GM18867 (cell line): ENCODE measurements at regions not wholly inside any gene's neighbourhood (a gene's known extent, or its start where the extent isn't known, plus 50 kb on each side); places are given as distances from the start of the nearest gene placed in this dataset.
A peak's percentile ranks its signal among the peaks of the same experiment; 100 is the strongest.
"Not testable (repeated sequence)": the region's sequence is repeated elsewhere in the genome, so short reads cannot be mapped to it uniquely, and the experiment has no call there.

ENCODE experiments used
- ATAC-seq: cut with Tn5 transposase; IDR thresholded peaks from one replicate; pipeline ENCODE4 v1.9.1; 2021; ENCODE audit warnings: mild to moderate bottlenecking, moderate library complexity; ENCODE audit not compliant: unreplicated experiment

DNA sequence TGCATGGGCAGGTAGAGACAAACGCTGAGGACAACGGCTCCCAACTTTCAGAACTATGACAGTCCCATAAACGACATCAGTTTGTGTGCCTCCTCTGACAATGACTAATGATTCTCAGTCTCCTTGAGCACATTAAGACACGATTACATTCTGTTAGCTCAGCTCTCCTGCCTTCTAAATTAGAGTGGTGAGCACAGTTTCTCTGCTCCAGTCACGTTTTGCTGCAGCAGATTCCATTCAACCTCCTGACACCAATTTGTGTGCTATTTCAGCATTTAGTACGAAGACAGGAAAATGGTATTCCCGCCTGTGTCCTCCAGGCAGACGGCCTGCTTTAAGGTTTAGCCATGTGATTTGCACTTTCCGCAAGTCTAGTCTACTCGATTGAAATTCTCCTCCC is 458.4 kb upstream of the CFAP20DC start:
- no peak for ATAC-seq

DNA sequence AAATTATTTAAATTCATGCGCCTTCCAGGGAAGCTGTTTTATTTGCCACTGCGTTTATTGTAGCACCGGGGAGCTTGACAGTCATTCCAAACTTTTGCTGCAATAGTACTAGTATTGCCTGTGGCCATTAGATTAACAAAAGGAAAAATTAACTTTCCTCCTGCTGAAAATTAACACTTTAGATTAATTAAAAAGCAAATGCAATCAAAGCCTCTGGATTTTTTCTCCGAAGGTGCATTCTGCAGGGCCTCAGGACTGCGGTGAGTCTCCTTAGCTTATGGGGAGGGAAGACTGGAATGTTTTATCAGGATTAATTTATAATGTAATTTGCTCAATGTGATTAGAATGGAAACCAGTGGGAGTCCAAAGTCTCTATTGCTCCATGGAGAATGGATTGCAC is 456.4 kb upstream of the CFAP20DC start:
- ATAC-seq, result no peak

DNA sequence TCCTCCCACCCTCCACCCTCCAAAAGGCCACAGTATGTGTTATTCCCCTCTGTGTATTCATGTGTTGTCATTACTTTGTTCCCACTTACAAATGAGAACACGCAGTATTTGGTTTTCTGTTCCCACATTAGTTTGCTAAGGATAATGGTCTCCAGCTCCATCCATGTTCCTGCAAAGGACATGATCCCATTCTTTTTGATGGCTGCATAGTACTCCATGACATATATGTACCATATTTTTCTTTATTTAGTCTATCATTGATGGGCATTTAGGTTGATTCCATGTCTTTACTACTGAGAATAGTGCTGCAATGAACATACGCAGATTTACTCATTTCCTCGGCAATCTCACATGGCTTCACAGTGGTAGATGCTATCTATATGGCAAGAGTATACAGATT is 453.6 kb upstream of the CFAP20DC start:
- ATAC-seq, result no peak

DNA sequence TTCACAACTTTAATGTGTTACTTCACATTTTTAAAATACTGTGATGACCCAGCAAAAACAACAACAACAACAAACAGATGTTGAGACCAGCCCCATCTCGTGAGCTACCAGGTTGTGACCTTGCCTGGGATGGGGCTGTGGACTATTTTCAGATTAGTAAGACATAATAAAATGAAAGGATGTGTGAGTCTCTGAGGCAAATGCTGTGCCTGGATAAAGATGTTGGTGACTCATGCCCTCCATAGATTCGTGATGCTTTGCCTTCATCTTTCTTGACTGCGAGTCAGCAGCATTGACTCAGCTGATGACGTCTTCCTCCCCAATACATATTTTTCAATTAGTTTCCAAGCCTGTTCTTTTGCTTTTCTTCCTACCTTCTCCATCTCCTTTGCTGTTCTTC is 453.0 kb upstream of the CFAP20DC start:
- no peak for ATAC-seq

DNA sequence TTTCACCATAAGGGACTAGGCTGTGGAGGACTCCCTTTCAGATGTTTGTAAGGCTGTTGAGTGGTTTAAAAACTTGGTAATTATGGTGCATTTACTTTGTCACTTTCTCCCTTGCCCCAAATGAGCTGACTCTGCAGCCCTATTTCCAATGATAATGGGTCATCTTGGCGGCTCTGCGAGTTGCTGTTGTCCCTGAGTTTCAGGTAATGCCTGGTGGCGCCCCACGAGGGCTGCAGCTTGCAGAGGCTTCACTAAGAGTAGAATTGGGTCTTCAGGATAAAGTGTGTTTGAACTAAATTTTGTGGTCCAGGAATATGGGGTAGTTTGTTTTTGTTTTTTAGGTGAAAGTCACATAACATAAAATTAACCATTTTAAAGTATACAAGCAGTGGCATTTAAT is 450.1 kb upstream of the CFAP20DC start:
- no peak for ATAC-seq

DNA sequence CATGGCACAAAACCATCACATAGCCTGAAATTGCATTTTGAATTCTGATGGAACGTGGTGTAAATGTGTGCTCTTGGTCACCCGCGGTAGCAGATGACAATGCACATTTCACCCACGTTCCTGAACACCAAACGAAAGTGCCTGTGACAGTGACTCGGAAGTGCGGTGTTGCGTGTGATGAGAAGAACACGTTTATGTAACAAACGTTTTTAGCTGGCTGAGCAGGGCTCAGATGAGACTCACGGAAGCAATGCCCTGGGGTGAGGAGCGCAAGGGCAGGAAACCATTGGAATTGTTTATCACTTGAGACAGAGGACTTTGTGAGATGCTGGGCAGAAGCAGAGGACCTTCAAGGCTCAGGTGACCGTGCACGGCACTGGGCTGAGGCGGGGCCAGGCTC is 449.2 kb upstream of the CFAP20DC start:
- no peak for ATAC-seq

DNA sequence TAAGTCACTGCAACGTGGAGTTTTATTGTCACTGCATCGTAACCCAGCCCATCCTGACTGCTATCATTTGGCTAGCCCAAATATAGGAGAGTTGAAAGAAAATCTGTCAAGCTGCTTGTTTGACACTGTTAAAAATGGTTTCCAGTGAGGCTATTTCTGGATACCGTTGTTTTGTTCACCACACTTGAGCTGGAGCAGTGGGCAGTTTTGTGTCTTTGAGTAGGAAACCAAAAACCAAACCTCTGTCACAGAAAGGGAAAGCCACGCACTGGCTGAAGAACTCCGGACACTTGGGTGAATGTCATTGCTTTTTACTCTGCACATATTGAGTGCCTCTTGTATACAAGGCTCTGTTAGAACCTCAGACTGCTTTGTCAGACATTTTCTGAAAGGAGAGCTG is 446.4 kb upstream of the CFAP20DC start:
- no peak for ATAC-seq

DNA sequence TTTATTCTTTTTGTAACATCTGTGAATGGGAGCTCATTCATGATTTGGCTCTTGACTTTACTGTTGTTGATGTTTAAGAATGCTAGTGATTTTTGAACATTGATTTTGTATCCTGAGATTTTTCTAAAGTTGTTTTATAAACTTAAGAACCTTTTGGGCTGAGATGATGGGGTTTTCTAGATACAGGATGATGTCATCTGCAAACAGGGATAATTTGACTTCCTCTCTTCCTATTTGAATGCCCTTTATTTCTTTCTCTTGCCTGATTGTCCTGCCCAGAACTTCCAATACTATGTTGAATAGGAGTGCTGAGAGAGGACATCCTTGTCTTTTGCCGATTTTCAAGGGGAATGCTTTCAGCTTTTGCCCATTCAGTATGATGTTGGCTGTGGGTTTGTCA is 445.1 kb upstream of the CFAP20DC start:
- not testable (repeated sequence) for ATAC-seq

DNA sequence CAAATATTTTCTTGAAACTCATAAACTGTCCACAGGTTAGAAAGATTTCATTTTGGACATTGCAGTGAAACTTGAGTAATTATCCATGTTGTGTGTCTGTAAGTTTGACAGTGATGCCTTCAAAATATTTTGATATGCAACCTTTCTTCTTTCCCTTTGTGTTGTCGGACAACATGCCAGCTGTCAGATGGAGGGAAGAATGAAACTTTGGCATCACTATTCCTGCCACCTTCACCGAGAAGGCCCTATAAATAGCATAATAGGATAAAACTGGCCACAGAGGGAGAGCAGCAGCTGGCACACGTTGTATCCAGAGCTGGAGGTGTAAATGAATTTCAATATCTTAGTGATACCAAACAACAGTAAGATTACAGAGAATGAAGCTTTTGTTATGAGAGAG is 436.7 kb upstream of the CFAP20DC start:
- no peak for ATAC-seq

DNA sequence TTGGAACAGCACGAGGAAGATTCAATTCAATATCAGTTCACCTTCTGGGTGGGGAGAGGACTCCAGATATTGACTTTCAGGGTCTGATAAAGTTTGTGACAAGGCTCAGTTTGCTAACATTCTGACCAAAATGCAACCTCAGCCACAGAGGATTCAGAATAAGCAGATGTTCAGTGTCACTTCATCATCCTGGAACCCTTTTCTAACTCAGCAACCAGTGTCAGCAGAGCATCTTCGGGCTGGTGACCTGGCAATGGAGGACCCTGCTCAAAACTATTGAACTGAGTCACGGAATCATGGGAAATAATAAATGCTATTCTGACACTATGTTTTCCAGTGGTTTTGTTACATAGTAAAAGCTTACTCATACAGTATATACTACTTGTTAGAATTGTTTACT is 433.4 kb upstream of the CFAP20DC start:
- ATAC-seq, result no peak

DNA sequence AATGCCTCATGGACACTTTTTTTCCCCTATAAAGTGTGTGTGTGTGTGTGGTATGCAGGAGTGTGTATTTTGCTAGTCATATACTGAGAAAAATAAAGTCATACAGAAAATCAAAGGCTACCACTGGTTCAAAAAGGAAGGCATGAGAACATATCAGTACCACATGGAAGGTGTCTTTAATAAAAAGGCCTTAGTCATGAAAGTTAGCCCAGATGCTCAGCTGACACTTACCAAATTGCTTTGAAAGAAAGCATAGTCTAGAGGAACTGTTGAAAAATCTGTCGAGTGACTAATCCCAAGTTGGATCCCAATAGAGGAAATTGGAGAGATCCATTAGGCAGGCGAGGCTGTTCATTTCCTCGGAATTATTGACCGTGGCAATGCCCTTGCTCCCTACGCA is 432.9 kb upstream of the CFAP20DC start:
- ATAC-seq, result no peak

DNA sequence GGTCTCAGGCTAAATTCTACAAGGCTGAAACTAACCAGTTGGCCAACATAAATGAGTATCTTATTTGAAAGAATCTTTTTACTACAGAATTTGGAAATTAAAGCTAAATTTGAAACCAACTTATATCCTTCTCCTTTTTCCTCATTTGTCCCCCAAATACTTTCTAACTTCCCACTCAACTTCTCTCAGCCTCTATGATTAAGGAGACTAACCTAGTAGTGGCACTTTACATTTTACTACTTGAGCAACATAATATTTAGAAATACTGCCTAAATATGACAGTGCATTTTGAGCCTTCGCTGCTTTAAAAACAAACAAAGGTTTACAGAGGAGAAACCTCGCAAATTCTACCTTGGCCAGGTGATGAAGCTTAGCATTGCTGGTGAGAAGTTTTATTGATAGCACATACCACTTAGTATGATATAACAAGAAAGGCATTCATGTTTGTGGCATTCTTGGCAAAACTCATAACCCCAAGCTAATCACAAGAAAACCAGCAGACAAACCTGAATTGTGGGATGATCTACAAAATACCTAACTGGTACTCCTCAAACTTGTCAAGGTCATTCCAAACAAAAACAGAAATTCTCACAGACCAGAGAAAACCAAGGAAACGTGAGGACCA is 432.1 kb upstream of the CFAP20DC start:
- ATAC-seq, result no peak

DNA sequence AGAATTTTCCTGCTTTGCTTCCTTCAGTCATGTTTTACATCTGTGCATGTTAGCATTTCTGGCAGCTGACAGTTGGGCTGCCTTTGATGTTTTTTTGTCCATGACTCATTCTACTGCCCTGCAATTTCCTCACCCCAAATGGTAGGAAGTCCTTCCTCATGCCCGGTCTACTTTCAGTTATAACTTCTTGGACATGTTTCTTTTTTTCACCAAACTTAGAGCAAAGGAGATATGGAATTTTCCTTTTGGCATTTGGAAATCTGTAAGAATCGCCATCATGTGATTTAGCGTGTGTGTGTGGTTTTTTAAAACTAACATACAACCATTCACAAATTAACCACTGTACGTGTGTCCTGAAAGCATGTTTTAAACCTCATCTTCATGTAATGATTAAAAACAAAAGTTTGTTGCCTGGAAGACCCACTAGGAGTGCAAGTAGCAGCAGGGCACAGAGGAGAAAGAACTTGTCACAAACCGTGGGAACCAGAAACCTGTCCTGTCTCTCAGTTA is 430.7 kb upstream of the CFAP20DC start:
- peak; percentile 90 for ATAC-seq

DNA sequence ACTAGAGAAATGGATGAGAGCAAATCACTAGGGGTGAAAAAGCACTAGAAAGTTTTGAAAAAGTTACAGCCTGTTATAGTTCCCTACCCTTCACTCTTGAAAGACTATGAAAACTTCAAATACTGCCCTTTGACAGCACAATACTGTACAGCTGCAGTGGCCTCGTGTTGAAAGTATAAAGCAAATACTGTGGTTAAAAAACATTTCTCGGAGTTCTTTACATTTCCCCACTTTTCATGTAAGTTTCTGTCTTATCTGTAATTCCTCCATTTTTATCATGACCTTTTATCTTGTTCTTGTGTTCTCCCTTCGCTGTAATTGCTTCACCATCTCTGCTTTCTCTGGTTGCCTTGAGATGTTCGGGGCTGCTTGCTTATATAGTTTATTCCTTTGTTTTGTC is 423.8 kb upstream of the CFAP20DC start:
- ATAC-seq, result peak; percentile 83

DNA sequence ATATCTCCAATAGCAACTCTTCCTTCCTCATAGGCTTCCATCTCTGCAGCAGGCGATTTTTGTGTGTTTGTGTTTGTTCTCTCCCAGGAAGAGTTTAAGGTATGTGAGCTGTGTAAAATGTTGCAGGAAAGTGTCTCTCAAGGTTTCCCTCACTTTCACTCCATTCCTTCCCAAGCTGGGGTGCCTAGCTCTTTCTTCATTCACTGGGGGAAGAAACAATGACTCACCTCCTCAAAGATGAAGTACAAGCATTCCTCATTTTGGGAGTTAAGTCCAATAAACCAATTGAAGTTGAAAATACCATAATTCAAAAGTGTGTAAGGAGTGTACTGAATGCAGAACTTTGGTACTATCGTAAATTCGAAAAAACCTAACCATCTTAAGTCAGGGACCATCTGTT is 422.7 kb upstream of the CFAP20DC start:
- no peak for ATAC-seq

DNA sequence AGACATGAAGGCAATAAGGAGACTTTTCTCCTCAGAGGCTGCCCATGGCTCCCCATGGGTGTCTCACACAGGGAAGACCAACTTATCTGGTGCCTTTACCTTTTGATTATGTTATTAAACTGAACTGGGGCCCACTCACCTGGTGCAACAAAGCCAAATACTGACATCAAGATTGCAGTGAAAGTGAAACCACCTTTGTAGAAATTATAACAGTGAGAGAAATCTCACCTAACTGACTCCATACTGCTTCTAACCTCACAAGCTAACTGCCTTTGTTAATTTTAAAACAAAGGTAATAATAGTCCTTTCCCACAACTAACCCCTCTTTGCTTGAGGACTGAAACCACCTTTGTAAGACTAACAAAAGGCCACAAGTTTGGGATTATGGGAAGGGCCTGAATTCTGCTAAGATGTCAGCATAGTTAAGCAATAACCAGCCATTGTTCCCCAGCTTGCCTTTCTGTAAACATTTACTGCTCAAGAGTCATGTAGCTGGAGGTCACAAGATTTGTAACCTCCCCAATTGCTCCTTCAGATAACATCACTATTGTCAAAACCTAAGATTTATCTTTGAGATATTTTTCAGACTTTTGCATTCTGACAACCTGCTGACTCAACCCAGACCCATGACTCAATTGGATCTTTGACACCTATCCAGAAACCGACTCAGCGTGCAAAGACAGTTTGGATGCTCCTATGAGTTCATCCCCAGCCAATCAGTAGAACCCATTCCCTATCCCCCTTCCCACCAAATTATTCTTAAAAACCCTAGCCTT is 420.3 kb upstream of the CFAP20DC start:
- peak; percentile 44 for ATAC-seq

DNA sequence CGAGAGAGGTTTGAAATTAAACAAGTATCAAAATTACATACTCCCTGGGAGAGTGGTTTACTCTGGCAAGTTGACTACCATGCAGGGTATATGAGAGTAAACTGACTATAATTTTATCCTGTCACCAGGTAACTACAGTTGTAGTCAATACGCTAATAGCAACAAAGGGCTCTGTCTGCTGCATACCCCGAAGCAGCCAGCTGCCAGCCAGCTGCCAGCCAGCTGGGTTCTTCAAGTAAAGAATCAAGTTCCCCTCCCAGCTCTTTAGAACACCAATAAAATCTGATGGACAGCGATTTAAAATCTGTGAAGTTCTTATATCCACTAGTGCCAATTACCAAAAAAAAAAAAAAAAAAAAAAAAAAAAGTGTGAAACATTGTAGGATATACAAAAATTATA is 417.7 kb upstream of the CFAP20DC start:
- ATAC-seq, result no peak

DNA sequence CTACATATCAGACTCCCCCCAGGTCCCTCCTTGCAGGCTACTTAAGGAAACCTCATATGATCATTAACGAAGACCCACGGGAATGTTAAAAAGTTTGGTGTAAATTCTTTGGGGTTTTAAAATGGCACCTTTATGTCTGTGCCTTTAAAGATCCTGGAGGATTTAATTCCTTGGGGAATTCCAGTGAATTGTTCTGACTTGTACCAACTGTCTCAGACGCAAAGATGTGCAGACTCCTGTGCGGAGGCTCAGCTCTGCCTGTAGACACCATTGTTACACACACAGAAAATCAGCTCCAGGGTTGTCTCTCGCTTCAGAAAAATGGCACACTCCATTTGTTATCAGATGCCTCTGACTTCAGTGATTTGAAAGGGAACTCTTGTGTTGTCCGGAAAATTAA is 414.4 kb upstream of the CFAP20DC start:
- ATAC-seq, result no peak

DNA sequence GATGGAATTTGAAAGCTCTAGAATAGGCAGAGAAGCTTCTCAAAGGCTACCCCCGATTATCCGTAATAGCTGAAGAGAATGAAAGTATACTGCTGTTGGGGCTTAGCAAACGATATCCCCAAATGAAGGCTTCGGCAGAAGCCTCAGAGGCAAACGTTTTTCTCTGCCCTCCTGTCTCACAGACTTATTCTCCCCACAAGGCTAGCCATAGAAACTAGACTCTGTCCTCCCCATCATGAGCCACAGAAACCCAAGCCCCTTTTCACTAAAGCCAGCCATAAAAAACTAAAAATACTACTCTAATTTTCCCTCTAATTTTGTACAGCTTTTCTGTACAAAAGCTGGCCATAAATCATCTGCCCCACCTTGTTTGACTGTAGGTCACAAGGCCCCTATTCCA is 413.4 kb upstream of the CFAP20DC start:
- no peak for ATAC-seq

DNA sequence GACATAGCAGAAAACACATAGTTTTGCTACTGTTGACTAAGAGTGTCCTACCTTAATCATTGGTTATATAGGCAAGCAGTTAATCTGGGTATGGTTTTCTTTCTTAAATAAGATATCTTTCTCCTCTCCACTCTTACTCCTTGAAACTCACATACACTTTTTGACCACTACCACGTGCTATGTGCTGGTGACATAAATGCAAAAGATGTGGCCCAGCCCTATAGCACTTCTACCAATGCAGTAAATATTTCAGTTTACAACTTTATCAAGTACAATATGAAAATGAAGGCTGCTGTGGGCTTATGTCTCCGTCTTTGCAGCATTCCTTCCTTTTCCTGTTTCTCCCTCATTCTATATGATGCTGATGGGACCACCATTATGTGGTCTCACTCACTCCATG is 410.2 kb upstream of the CFAP20DC start:
- no peak for ATAC-seq

DNA sequence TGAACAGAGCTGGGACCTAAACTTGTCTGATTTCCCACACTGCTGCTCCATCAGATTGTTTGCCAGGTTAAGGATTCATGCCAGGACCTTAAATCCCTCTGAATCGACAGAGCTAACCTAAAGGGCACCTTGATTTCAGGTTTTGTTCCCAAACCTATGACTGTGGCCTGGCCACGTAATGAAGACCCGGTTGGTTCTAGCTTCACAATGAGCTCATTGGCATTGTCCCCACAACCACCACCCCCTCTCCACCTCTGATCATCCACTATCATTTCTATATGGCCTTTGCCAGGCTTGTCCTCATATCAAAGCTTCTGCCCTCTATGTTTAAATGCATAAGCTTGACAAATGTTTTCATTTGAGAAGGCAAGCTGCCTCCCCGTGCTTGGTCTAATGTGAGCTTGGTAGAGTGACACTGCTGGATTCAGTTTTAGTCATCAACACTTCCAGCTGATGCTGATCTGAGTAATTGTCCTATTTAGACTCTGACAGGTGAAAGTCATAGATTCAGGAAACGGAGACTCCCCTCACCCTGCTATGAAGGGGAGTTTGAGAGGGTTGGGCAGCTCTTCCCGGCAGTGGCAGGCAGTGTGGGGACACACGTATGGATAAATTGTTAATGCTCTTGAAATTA is 407.1 kb upstream of the CFAP20DC start:
- ATAC-seq, result peak; percentile 97
